Ovary (tissue), 3 donors: ENCODE measurements at regions not wholly inside any gene's neighbourhood (a gene's known extent, or its start where the extent isn't known, plus 50 kb on each side); places are given as distances from the start of the nearest gene placed in this dataset.

Experiments
- EP300 ChIP-seq: sonication (generic); formaldehyde crosslinking; IDR thresholded peaks from one replicate; pipeline ENCODE4 v1.6.1; 2017; ENCODE audit warnings: antibody characterized with exemption
- POLR2A ChIP-seq: fragments of 450-650 bp; IDR thresholded peaks from one replicate; pipeline ENCODE4 v1.6.1; 2017; ENCODE audit warnings: antibody characterized with exemption, mild to moderate bottlenecking, moderate library complexity
- TF ChIP-seq, protein P1 (sequence below), 3 donors: fragments of 450-650 bp in 2 of 3; fragments of 200-600 bp in 1 of 3; IDR thresholded peaks; one replicate each; pipeline versions ENCODE4 v1.5.1 to v1.8.0; 2016 to 2022; ENCODE audit warnings: antibody characterized with exemption in 3 of 3, mild to moderate bottlenecking in 1 of 3
- donor health status: DM: no; HTN: no; CAD: no.

DNA sequence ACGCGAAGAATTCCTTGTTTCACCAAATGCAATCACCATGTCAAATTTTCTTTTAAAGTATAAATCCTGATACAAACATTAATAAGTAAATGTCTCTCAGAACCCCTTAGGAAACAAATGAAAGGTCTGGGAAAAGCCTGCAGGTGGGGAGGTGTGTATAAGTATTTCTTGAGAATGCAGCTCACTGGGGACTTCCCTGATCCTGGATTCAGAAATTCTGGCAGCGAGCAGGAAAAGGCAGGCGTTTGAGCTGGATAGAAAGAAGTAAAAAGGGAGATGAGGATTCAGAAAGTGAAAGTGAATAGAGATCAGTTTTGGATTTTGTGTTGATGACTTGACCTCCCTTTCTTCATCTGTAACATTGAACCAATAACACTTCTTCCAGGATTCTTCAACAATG lies 68.3 kb upstream of the CTSC start:
- TF ChIP-seq POLR2A (no peak), EP300 (no peak)
- TF ChIP-seq, protein P1, sequence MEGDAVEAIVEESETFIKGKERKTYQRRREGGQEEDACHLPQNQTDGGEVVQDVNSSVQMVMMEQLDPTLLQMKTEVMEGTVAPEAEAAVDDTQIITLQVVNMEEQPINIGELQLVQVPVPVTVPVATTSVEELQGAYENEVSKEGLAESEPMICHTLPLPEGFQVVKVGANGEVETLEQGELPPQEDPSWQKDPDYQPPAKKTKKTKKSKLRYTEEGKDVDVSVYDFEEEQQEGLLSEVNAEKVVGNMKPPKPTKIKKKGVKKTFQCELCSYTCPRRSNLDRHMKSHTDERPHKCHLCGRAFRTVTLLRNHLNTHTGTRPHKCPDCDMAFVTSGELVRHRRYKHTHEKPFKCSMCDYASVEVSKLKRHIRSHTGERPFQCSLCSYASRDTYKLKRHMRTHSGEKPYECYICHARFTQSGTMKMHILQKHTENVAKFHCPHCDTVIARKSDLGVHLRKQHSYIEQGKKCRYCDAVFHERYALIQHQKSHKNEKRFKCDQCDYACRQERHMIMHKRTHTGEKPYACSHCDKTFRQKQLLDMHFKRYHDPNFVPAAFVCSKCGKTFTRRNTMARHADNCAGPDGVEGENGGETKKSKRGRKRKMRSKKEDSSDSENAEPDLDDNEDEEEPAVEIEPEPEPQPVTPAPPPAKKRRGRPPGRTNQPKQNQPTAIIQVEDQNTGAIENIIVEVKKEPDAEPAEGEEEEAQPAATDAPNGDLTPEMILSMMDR (IDR thresholded peaks at IDR 0.05), result no peak
